OCI-LY1 (cell line): ENCODE measurements at regions not wholly inside any gene's neighbourhood (a gene's known extent, or its start where the extent isn't known, plus 50 kb on each side); places are given as distances from the start of the nearest gene placed in this dataset.

Source experiments
- H2AFZ ChIP-seq: fragments of 200-600 bp; sonication (generic), shearing (Covaris generic); 2 replicates; pipeline ENCODE4 v1.6.0; 2014; ENCODE audit warnings: antibody characterized with exemption, mild to moderate bottlenecking, low read length
- H3F3A ChIP-seq: fragments of 200-600 bp; sonication (generic), shearing (Covaris generic); 2 replicates; pipeline ENCODE4 v1.6.0; 2014; ENCODE audit warnings: mild to moderate bottlenecking, antibody characterized with exemption, low read length, moderate library complexity; ENCODE audit not compliant: insufficient read depth
- H3K27ac ChIP-seq: fragments of 200-600 bp; sonication (generic); 2 replicates; pipeline ENCODE4 v1.5.1; 2014; ENCODE audit warnings: low read length, mixed run types, mild to moderate bottlenecking, low read depth; ENCODE audit not compliant: poor library complexity, severe bottlenecking
- H3K27me3 ChIP-seq: fragments of 200-600 bp; sonication (generic); 2 replicates; pipeline ENCODE4 v1.6.0; 2014; ENCODE audit warnings: antibody characterized with exemption, mild to moderate bottlenecking, low read length, moderate library complexity; ENCODE audit not compliant: insufficient read depth
- H3K36me3 ChIP-seq: fragments of 200-600 bp; sonication (generic); 2 replicates; pipeline ENCODE4 v1.6.1; 2014; ENCODE audit warnings: mild to moderate bottlenecking, antibody characterized with exemption, low read length, moderate library complexity, mixed read lengths; ENCODE audit not compliant: insufficient read depth
- H3K4me1 ChIP-seq: fragments of 200-600 bp; sonication (generic); 2 replicates; pipeline ENCODE4 v1.5.1; 2014; ENCODE audit warnings: mild to moderate bottlenecking, low read length, moderate library complexity; ENCODE audit not compliant: insufficient read depth, severe bottlenecking
- H3K4me2 ChIP-seq: fragments of 200-600 bp; sonication (generic), shearing (Covaris generic); 2 replicates; pipeline ENCODE4 v1.6.1; 2014; ENCODE audit warnings: low read length
- H3K4me3 ChIP-seq: fragments of 200-600 bp; sonication (generic); 2 replicates; pipeline ENCODE4 v1.5.1; 2014; ENCODE audit warnings: low read length, low read depth, mild to moderate bottlenecking, mixed read lengths; ENCODE audit not compliant: poor library complexity, severe bottlenecking
- H3K79me2 ChIP-seq: fragments of 200-600 bp; shearing (Covaris generic); 2 replicates; pipeline ENCODE4 v1.6.1; 2016; ENCODE audit warnings: mixed run types, low read length, mixed read lengths; ENCODE audit not compliant: insufficient read depth
- H3K9ac ChIP-seq: fragments of 200-600 bp; sonication (generic), shearing (Covaris generic); 2 replicates; pipeline ENCODE4 v1.6.1; 2014; ENCODE audit warnings: mild to moderate bottlenecking, low read length, mixed read lengths
- H3K9me2 ChIP-seq: fragments of 200-600 bp; sonication (generic), shearing (Covaris generic); 2 replicates; pipeline ENCODE4 v1.6.1; 2014; ENCODE audit warnings: low read depth, mild to moderate bottlenecking, low read length, mixed read lengths
- H3K9me3 ChIP-seq: fragments of 200-600 bp; shearing (Covaris generic); 2 replicates; pipeline ENCODE4 v1.6.1; 2014; ENCODE audit warnings: low read length, mixed read lengths
- H4K20me1 ChIP-seq: fragments of 200-600 bp; sonication (generic), shearing (Covaris generic); 2 replicates; pipeline ENCODE4 v1.6.0; 2016; ENCODE audit warnings: mild to moderate bottlenecking, low read length; ENCODE audit not compliant: insufficient read depth
- EZH2 ChIP-seq: fragments of 200-600 bp; sonication (generic), shearing (Covaris generic); IDR thresholded peaks from 2 replicates; pipeline ENCODE4 v1.8.0; 2017; ENCODE audit warnings: borderline replicate concordance, mixed run types, mild to moderate bottlenecking, antibody characterized with exemption, low read length, moderate library complexity, mixed read lengths
- TF ChIP-seq, protein P1 (sequence below): fragments of 200-600 bp; sonication (generic), shearing (Covaris generic); IDR thresholded peaks from 2 replicates; pipeline ENCODE4 v1.5.1; 2017; ENCODE audit warnings: mild to moderate bottlenecking, antibody characterized with exemption, low read length, moderate library complexity, mixed read lengths

GRCh38 chr2:180058993-180059392 is 51.9 kb upstream of the CWC22 start:
- H3K36me3 ChIP-seq: no peaks in the 10 kb centered on the region
- no peaks in the 10 kb centered on the region for H3K79me2 ChIP-seq
- no peak overlapping the region for H3K9ac ChIP-seq
- TF ChIP-seq, protein P1, sequence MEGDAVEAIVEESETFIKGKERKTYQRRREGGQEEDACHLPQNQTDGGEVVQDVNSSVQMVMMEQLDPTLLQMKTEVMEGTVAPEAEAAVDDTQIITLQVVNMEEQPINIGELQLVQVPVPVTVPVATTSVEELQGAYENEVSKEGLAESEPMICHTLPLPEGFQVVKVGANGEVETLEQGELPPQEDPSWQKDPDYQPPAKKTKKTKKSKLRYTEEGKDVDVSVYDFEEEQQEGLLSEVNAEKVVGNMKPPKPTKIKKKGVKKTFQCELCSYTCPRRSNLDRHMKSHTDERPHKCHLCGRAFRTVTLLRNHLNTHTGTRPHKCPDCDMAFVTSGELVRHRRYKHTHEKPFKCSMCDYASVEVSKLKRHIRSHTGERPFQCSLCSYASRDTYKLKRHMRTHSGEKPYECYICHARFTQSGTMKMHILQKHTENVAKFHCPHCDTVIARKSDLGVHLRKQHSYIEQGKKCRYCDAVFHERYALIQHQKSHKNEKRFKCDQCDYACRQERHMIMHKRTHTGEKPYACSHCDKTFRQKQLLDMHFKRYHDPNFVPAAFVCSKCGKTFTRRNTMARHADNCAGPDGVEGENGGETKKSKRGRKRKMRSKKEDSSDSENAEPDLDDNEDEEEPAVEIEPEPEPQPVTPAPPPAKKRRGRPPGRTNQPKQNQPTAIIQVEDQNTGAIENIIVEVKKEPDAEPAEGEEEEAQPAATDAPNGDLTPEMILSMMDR: no peak
- TF ChIP-seq EZH2: no peak
- no peak overlapping the region for H2AFZ ChIP-seq
- H3K4me3 ChIP-seq: no peak overlapping the region
- no peaks in the 10 kb centered on the region for H3F3A ChIP-seq
- no peaks in the 10 kb centered on the region for H4K20me1 ChIP-seq
- no peaks in the 10 kb centered on the region for H3K27me3 ChIP-seq
- H3K4me2 ChIP-seq: no peak overlapping the region
- H3K27ac ChIP-seq: no peak overlapping the region
- no peaks in the 10 kb centered on the region for H3K4me1 ChIP-seq
- no peaks in the 10 kb centered on the region for H3K9me3 ChIP-seq
- H3K9me2 ChIP-seq: no peaks in the 10 kb centered on the region

- Histone ChIP-seq H3K27ac (no peak overlapping the region), H4K20me1 (no peaks in the 10 kb centered on the region), H3K9me3 (no peaks in the 10 kb centered on the region), H3K9ac (no peak overlapping the region), H3K4me2 (no peak overlapping the region), H3K4me1 (no peaks in the 10 kb centered on the region), H3F3A (no peaks in the 10 kb centered on the region), H3K4me3 (no peak overlapping the region), H3K36me3 (no peaks in the 10 kb centered on the region), H2AFZ (no peak overlapping the region), H3K79me2 (no peaks in the 10 kb centered on the region), H3K27me3 (no peaks in the 10 kb centered on the region), H3K9me2 (no peaks in the 10 kb centered on the region)
- TF ChIP-seq, protein P1: no peak
- no peak for TF ChIP-seq EZH2
Measured at GRCh38 chr2:180057706-180058412, 50.8 kb upstream of the CWC22 start.
